ENCODE measurements at regions not wholly inside any gene's neighbourhood (a gene's known extent, or its start where the extent isn't known, plus 50 kb on each side); places are given as distances from the start of the nearest gene placed in this dataset.

DNA sequence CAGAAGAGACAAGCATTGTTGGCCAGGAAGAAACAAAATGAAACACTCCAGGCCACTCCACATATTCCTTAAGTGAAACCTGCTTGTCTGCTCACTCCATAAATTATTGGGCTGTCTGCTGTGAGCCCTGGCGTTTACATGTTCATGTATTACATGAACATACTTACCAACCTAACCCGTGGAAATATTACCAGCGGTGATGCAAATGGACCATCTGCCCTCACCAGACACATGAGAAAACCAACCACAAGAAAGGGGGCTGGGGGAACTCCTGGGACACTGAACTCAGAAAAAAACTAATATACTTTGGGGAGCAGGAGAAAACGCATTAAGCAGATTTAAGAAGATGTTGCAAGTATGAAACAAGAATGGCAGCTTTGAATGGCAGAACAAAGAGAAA, 731.2 kb upstream of the IGFBP3 start:
- TF ChIP-seq, protein P1, sequence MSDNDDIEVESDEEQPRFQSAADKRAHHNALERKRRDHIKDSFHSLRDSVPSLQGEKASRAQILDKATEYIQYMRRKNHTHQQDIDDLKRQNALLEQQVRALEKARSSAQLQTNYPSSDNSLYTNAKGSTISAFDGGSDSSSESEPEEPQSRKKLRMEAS (IDR thresholded peaks at IDR 0.05; ENCODE audit: low read depth, low read length), result no peak
- TF ChIP-seq POLR2A (IDR thresholded peaks at IDR 0.05; ENCODE audit: extremely low read depth, insufficient read length), result no peak
- TF ChIP-seq CTCF (IDR thresholded peaks at IDR 0.05; ENCODE audit: low read depth, low read length), result no peak
- TF ChIP-seq MYC (IDR thresholded peaks at IDR 0.05; ENCODE audit: low read depth, low read length), result no peak
- DNase-seq (ENCODE audit: low read depth), result no peak
- H3K4me3 ChIP-seq (ENCODE audit: low read depth, low read length), result no peak overlapping the region

DNA sequence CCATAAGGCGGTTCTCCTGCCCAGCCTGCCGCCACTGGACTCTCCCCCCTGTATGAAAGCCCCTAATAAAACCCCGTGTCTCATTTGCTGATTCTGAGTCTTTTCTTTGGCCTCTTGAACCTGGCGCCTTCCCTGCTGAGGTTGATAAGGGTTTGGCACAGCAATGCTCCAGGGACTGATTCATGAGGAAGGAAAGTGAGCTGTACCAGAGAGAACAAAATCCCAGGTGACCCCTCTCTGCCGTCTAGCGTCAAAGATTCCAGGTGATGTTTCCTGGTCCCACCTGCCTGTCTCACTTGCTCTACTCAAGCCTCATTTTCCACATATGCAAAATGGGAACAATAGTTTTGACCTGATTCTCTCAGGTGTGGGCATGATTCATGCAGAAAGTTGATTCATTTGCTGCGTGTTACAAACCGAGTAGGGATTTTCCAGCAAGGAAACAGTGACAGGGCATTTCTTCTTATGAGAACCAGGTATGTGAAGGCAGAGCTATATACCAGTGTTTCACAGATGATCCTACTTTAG, 730.6 kb upstream of the IGFBP3 start:
- TF ChIP-seq MYC (IDR thresholded peaks at IDR 0.05; ENCODE audit: low read depth, low read length), result no peak
- TF ChIP-seq, protein P1 (IDR thresholded peaks at IDR 0.05; ENCODE audit: low read depth, low read length), result no peak
- DNase-seq (ENCODE audit: low read depth), result no peak
- no peak overlapping the region for H3K4me3 ChIP-seq (ENCODE audit: low read depth, low read length)

GRCh38 chr7:46651070-46651469, 730.0 kb upstream of the IGFBP3 start:
- no peak for TF ChIP-seq MYC (IDR thresholded peaks at IDR 0.05; ENCODE audit: low read depth, low read length)
- TF ChIP-seq, protein P1 (IDR thresholded peaks at IDR 0.05; ENCODE audit: low read depth, low read length), result no peak
- H3K4me3 ChIP-seq (ENCODE audit: low read depth, low read length), result no peak overlapping the region
- no peak for DNase-seq (ENCODE audit: low read depth)

- H3K4me3 ChIP-seq (ENCODE audit: low read depth, low read length), result no peak overlapping the region
- DNase-seq (ENCODE audit: low read depth), result no peak
- TF ChIP-seq MYC (IDR thresholded peaks at IDR 0.05; ENCODE audit: low read depth, low read length), result no peak
Observed at GRCh38 chr7:46649876-46650275, 728.8 kb upstream of the IGFBP3 start.

DNA sequence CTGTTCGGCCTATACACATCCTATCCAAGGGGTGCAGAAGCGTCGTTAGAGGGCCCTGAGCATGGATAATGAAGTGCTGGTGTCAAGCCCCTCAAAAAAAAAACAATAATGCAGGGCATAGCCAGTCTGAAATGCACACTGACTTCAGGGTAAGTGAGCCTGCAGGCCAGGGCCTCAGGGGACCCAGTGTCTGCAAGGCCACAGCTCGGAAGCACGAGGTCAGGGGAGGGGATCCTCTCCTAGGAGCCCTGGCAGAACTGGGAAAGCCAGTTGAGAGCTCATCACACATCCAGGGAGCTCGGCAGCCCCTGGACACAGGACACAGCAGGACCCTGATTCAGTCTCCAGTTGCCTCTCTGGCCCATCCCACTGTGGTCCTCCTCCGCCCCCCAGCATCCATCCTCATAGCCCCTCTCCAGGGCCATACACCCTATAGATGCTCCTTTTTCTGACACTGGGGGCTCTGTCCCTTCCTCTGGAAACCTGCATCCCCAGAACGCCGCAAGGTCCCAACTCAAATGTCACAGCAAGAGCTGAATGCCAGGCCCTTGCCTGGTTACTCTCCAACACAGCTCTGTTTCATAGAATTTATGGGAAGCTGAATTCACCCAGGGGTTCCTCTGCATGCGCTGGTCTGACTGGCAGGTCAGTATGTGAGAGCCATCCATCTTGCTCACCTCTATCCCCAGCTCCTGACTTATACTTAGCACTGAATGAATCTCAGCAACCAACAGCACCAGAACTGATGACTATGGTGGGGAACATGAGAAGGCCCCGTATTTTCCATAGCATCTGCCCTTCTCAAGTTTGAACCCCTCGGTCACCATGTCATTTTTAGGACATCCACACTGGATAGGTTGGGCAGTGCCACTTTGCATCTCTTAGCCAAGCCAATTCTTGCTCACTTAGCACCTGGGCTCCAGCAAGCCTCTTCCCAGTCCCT, 717.0 kb upstream of the IGFBP3 start:
- TF ChIP-seq, protein P1 (IDR thresholded peaks at IDR 0.05; ENCODE audit: low read depth, low read length), result no peak
- TF ChIP-seq POLR2A (IDR thresholded peaks at IDR 0.05; ENCODE audit: extremely low read depth, insufficient read length), result no peak
- TF ChIP-seq MYC (IDR thresholded peaks at IDR 0.05; ENCODE audit: low read depth, low read length), result no peak
- no peak for TF ChIP-seq CTCF (IDR thresholded peaks at IDR 0.05; ENCODE audit: low read depth, low read length)
- H3K4me3 ChIP-seq (ENCODE audit: low read depth, low read length), result no peak overlapping the region
- DNase-seq (ENCODE audit: low read depth), result no peak

DNA sequence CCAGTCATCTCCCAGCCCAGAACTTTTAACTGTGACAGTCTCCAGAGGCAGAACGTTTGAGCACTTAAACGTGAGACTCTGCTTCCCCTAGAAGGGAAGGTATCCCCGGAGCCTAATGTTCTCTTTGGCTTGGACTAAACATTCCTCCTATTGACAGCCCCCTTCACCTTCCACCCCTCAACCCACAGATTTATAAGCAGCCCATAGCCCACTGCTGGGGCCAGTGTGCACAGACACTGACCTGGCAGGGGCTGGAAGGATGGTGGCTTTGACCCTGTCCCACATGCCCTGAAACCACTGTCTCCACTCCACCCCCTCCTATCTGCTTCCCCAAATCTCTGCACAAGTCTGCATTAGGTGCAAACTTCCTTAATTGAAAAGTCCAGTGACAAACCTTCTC, 715.0 kb upstream of the IGFBP3 start:
- DNase-seq (ENCODE audit: low read depth), result no peak
- no peak overlapping the region for H3K4me3 ChIP-seq (ENCODE audit: low read depth, low read length)
- no peak for TF ChIP-seq CTCF (IDR thresholded peaks at IDR 0.05; ENCODE audit: low read depth, low read length)
- TF ChIP-seq, protein P1 (IDR thresholded peaks at IDR 0.05; ENCODE audit: low read depth, low read length), result no peak

- H3K4me3 ChIP-seq (ENCODE audit: low read depth, low read length), result no peak overlapping the region
- no peak for DNase-seq (ENCODE audit: low read depth)
- no peak for TF ChIP-seq CTCF (IDR thresholded peaks at IDR 0.05; ENCODE audit: low read depth, low read length)
Observed at GRCh38 chr7:46633630-46634240, 712.7 kb upstream of the IGFBP3 start.
